ENCODE measurements at regions not wholly inside any gene's neighbourhood (a gene's known extent, or its start where the extent isn't known, plus 50 kb on each side); places are given as distances from the start of the nearest gene placed in this dataset.

- Histone ChIP-seq H3K9me3 (ENCODE audit: control insufficient read depth in 1 of 2, low read length in 2 of 2) (no peaks in the 10 kb centered on the region), H3K27me3 (ENCODE audit: low read depth, low read length) (no peaks in the 10 kb centered on the region), H3K27ac (ENCODE audit: low read length) (no peak overlapping the region), H3K4me3 (ENCODE audit: low read depth in 1 of 2, low read length in 2 of 2) (no peak overlapping the region), H3K4me1 (ENCODE audit: control insufficient read depth in 1 of 2, insufficient read depth in 2 of 2, low read length in 2 of 2) (no peaks in the 10 kb centered on the region), H3K36me3 (ENCODE audit: control insufficient read depth in 1 of 2, insufficient read depth in 2 of 2, low read length in 2 of 2) (no peaks in the 10 kb centered on the region)
These were observed 143.1 kb downstream of the AACS start for GRCh38 chr12:125208334-125208733.

GRCh38 chr12:125208942-125209341 is 143.7 kb downstream of the AACS start:
- H3K9me3 ChIP-seq (ENCODE audit: control insufficient read depth in 1 of 2, low read length in 2 of 2): peaks cover 0 to 3% of the 10 kb centered on the region in 2 donors
- no peak overlapping the region for H3K4me3 ChIP-seq (ENCODE audit: low read depth in 1 of 2, low read length in 2 of 2)
- no peak overlapping the region for H3K27ac ChIP-seq (ENCODE audit: low read length)
- no peaks in the 10 kb centered on the region for H3K27me3 ChIP-seq (ENCODE audit: low read depth, low read length)
- no peaks in the 10 kb centered on the region for H3K4me1 ChIP-seq (ENCODE audit: control insufficient read depth in 1 of 2, insufficient read depth in 2 of 2, low read length in 2 of 2)
- H3K36me3 ChIP-seq (ENCODE audit: control insufficient read depth in 1 of 2, insufficient read depth in 2 of 2, low read length in 2 of 2): no peaks in the 10 kb centered on the region

GRCh38 chr12:125210104-125210755 is 145.0 kb downstream of the AACS start:
- peaks cover 0 to 3% of the 10 kb centered on the region in 2 donors for H3K9me3 ChIP-seq (ENCODE audit: control insufficient read depth in 1 of 2, low read length in 2 of 2)
- no peaks in the 10 kb centered on the region for H3K27me3 ChIP-seq (ENCODE audit: low read depth, low read length)
- no peaks in the 10 kb centered on the region for H3K4me1 ChIP-seq (ENCODE audit: control insufficient read depth in 1 of 2, insufficient read depth in 2 of 2, low read length in 2 of 2)
- H3K36me3 ChIP-seq (ENCODE audit: control insufficient read depth in 1 of 2, insufficient read depth in 2 of 2, low read length in 2 of 2): no peaks in the 10 kb centered on the region
- H3K4me3 ChIP-seq (ENCODE audit: low read depth in 1 of 2, low read length in 2 of 2): no peak overlapping the region
- no peak overlapping the region for H3K27ac ChIP-seq (ENCODE audit: low read length)

GRCh38 chr12:125211464-125211863 is 146.2 kb downstream of the AACS start:
- H3K4me1 ChIP-seq (ENCODE audit: control insufficient read depth in 1 of 2, insufficient read depth in 2 of 2, low read length in 2 of 2): no peaks in the 10 kb centered on the region
- peaks cover 0 to 3% of the 10 kb centered on the region in 2 donors for H3K9me3 ChIP-seq (ENCODE audit: control insufficient read depth in 1 of 2, low read length in 2 of 2)
- H3K4me3 ChIP-seq (ENCODE audit: low read depth in 1 of 2, low read length in 2 of 2): no peak overlapping the region
- H3K36me3 ChIP-seq (ENCODE audit: control insufficient read depth in 1 of 2, insufficient read depth in 2 of 2, low read length in 2 of 2): no peaks in the 10 kb centered on the region
- no peak overlapping the region for H3K27ac ChIP-seq (ENCODE audit: low read length)
- H3K27me3 ChIP-seq (ENCODE audit: low read depth, low read length): no peaks in the 10 kb centered on the region

- H3K27ac ChIP-seq (ENCODE audit: low read length): no peak overlapping the region
These were observed 149.1 kb downstream of the AACS start for GRCh38 chr12:125214289-125214688.

DNA sequence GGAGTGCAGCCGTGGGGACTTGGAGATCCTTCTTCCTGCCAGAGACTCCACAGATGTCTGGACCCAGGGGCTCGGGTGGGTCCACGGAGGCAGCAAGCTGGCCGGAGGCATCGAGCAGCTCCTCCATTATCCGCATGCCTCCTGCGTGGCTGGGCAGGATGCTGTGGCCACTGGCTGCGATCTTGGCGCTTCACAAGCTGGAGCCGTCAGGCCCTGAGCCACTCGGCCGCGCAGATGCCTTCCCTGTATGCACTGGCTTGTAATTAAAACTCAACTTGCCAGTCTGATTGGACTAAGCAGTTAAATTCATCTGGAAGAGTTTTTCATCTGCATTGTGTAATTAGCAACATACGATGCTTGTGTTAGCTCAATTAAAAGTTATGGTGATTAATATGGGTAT is 151.5 kb downstream of the AACS start:
- Histone ChIP-seq H3K27me3 (ENCODE audit: low read depth, low read length) (no peaks in the 10 kb centered on the region), H3K36me3 (ENCODE audit: control insufficient read depth in 1 of 2, insufficient read depth in 2 of 2, low read length in 2 of 2) (no peaks in the 10 kb centered on the region), H3K4me1 (ENCODE audit: control insufficient read depth in 1 of 2, insufficient read depth in 2 of 2, low read length in 2 of 2) (no peaks in the 10 kb centered on the region), H3K4me3 (ENCODE audit: low read depth in 1 of 2, low read length in 2 of 2) (no peak overlapping the region), H3K9me3 (ENCODE audit: control insufficient read depth in 1 of 2, low read length in 2 of 2) (peaks cover 0 to 3% of the 10 kb centered on the region in 2 donors), H3K27ac (ENCODE audit: low read length) (no peak overlapping the region)

More at GRCh38 chr12:125214289-125214688, 149.1 kb downstream of the AACS start:
- no peaks in the 10 kb centered on the region for H3K4me1 ChIP-seq (ENCODE audit: control insufficient read depth in 1 of 2, insufficient read depth in 2 of 2, low read length in 2 of 2)
- H3K36me3 ChIP-seq (ENCODE audit: control insufficient read depth in 1 of 2, insufficient read depth in 2 of 2, low read length in 2 of 2): no peaks in the 10 kb centered on the region
- H3K4me3 ChIP-seq (ENCODE audit: low read depth in 1 of 2, low read length in 2 of 2): no peak overlapping the region
- H3K27me3 ChIP-seq (ENCODE audit: low read depth, low read length): no peaks in the 10 kb centered on the region
- peaks cover 0 to 3% of the 10 kb centered on the region in 2 donors for H3K9me3 ChIP-seq (ENCODE audit: control insufficient read depth in 1 of 2, low read length in 2 of 2)

DNA sequence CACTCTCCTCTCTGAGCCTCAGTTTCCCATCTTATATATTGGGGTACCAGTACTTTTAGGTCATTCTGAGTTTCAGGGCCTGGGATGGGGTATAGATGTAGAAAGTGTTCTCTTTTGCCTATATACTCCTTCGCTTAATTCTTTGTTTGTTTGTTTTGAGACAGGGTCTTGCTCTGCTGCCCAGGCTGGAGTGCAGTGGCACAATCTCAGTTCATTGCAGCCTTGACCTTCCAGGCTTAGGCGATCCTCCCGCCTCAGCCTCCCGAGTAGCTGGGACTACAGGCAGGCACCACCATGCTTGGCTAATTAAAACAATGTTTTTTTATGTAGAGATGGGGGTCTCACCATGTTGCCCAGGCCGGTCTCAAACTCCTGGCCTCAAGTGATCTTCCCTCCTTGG is 152.1 kb downstream of the AACS start:
- Histone ChIP-seq H3K4me1 (ENCODE audit: control insufficient read depth in 1 of 2, insufficient read depth in 2 of 2, low read length in 2 of 2) (no peaks in the 10 kb centered on the region), H3K4me3 (ENCODE audit: low read depth in 1 of 2, low read length in 2 of 2) (no peak overlapping the region), H3K36me3 (ENCODE audit: control insufficient read depth in 1 of 2, insufficient read depth in 2 of 2, low read length in 2 of 2) (no peaks in the 10 kb centered on the region), H3K27me3 (ENCODE audit: low read depth, low read length) (no peaks in the 10 kb centered on the region), H3K27ac (ENCODE audit: low read length) (no peak overlapping the region), H3K9me3 (ENCODE audit: control insufficient read depth in 1 of 2, low read length in 2 of 2) (peaks cover 0 to 3% of the 10 kb centered on the region in 2 donors)

DNA sequence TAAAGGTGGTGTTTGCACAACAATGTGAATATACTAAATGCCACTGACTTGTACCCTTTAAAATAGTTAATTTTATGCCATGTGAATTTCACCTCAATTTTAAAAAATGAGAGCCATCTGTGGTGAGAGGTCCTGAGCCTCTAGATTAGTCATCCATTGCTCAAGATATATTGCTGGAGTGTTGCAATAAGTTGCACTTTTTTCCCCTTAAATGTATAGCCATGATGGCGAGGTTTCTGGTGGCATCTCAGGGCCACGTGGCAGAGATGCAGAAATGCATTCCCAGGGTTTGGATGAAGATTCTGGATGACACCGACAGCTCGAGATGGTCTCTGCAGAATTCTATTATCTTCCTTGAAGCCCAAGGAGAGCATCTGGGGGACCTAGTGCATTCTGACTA is 153.7 kb downstream of the AACS start:
- Histone ChIP-seq H3K27ac (ENCODE audit: low read length) (no peak overlapping the region), H3K36me3 (ENCODE audit: control insufficient read depth in 1 of 2, insufficient read depth in 2 of 2, low read length in 2 of 2) (no peaks in the 10 kb centered on the region)

GRCh38 chr12:125220404-125221273 is 155.4 kb downstream of the AACS start:
- no peaks in the 10 kb centered on the region for H3K27me3 ChIP-seq (ENCODE audit: low read depth, low read length)
- no peak overlapping the region for H3K27ac ChIP-seq (ENCODE audit: low read length)
- H3K9me3 ChIP-seq (ENCODE audit: control insufficient read depth in 1 of 2, low read length in 2 of 2): peaks cover 0 to 2% of the 10 kb centered on the region in 2 donors
- H3K4me3 ChIP-seq (ENCODE audit: low read depth in 1 of 2, low read length in 2 of 2): no peak overlapping the region
- H3K36me3 ChIP-seq (ENCODE audit: control insufficient read depth in 1 of 2, insufficient read depth in 2 of 2, low read length in 2 of 2): no peaks in the 10 kb centered on the region
- no peaks in the 10 kb centered on the region for H3K4me1 ChIP-seq (ENCODE audit: control insufficient read depth in 1 of 2, insufficient read depth in 2 of 2, low read length in 2 of 2)

More for the DNA sequence above, 153.7 kb downstream of the AACS start:
- Histone ChIP-seq H3K27me3 (ENCODE audit: low read depth, low read length) (no peaks in the 10 kb centered on the region), H3K4me1 (ENCODE audit: control insufficient read depth in 1 of 2, insufficient read depth in 2 of 2, low read length in 2 of 2) (no peaks in the 10 kb centered on the region), H3K4me3 (ENCODE audit: low read depth in 1 of 2, low read length in 2 of 2) (no peak overlapping the region), H3K9me3 (ENCODE audit: control insufficient read depth in 1 of 2, low read length in 2 of 2) (peaks cover 0 to 2% of the 10 kb centered on the region in 2 donors)

GRCh38 chr12:125221602-125222001 is 156.4 kb downstream of the AACS start:
- peaks cover 0 to 2% of the 10 kb centered on the region in 2 donors for H3K9me3 ChIP-seq (ENCODE audit: control insufficient read depth in 1 of 2, low read length in 2 of 2)
- H3K27me3 ChIP-seq (ENCODE audit: low read depth, low read length): no peaks in the 10 kb centered on the region
- no peaks in the 10 kb centered on the region for H3K36me3 ChIP-seq (ENCODE audit: control insufficient read depth in 1 of 2, insufficient read depth in 2 of 2, low read length in 2 of 2)
- no peak overlapping the region for H3K27ac ChIP-seq (ENCODE audit: low read length)
- no peaks in the 10 kb centered on the region for H3K4me1 ChIP-seq (ENCODE audit: control insufficient read depth in 1 of 2, insufficient read depth in 2 of 2, low read length in 2 of 2)
- no peak overlapping the region for H3K4me3 ChIP-seq (ENCODE audit: low read depth in 1 of 2, low read length in 2 of 2)

GRCh38 chr12:125222876-125223275 is 157.6 kb downstream of the AACS start:
- H3K4me1 ChIP-seq (ENCODE audit: control insufficient read depth in 1 of 2, insufficient read depth in 2 of 2, low read length in 2 of 2): no peaks in the 10 kb centered on the region
- H3K9me3 ChIP-seq (ENCODE audit: control insufficient read depth in 1 of 2, low read length in 2 of 2): peaks cover 0 to 2% of the 10 kb centered on the region in 2 donors
- no peak overlapping the region for H3K4me3 ChIP-seq (ENCODE audit: low read depth in 1 of 2, low read length in 2 of 2)
- H3K36me3 ChIP-seq (ENCODE audit: control insufficient read depth in 1 of 2, insufficient read depth in 2 of 2, low read length in 2 of 2): no peaks in the 10 kb centered on the region
- H3K27ac ChIP-seq (ENCODE audit: low read length): no peak overlapping the region
- no peaks in the 10 kb centered on the region for H3K27me3 ChIP-seq (ENCODE audit: low read depth, low read length)

Data from muscle layer of duodenum (tissue), 2 donors.